Endodermal cell (in vitro differentiated cells): ENCODE measurements at regions not wholly inside any gene's neighbourhood (a gene's known extent, or its start where the extent isn't known, plus 50 kb on each side); places are given as distances from the start of the nearest gene placed in this dataset.

ENCODE experiments used
- DNase-seq: peaks from one replicate; pipeline ENCODE4 v3.0.0-alpha.2; 2017
- H3K27ac ChIP-seq: 2 replicates; pipeline ENCODE4 v1.5.1; 2013; ENCODE audit warnings: mild to moderate bottlenecking, low read depth, low read length, moderate library complexity
- H3K27me3 ChIP-seq: 2 replicates; pipeline ENCODE4 v1.6.1; 2013; ENCODE audit warnings: mild to moderate bottlenecking, low read length, moderate library complexity; ENCODE audit not compliant: insufficient read depth, control insufficient read depth, poor library complexity, severe bottlenecking
- H3K36me3 ChIP-seq: 2 replicates; pipeline ENCODE4 v1.7.0; 2013; ENCODE audit warnings: mild to moderate bottlenecking, low read length, moderate library complexity; ENCODE audit not compliant: control insufficient read depth, insufficient read depth
- H3K4me1 ChIP-seq: one replicate; pipeline ENCODE4 v1.7.0; 2013; ENCODE audit warnings: low read length; ENCODE audit not compliant: control insufficient read depth, insufficient read depth
- H3K4me3 ChIP-seq: 2 replicates; pipeline ENCODE4 v1.5.1; 2013; ENCODE audit warnings: mild to moderate bottlenecking, low read length, moderate library complexity
- H3K9ac ChIP-seq: 2 replicates; pipeline ENCODE4 v1.6.1; 2013; ENCODE audit warnings: mild to moderate bottlenecking, low read length, moderate library complexity; ENCODE audit not compliant: poor library complexity, severe bottlenecking; ENCODE audit errors: extremely low read depth
- H3K9me3 ChIP-seq: 2 replicates; pipeline ENCODE4 v1.6.1; 2013; ENCODE audit warnings: mild to moderate bottlenecking, low read length, moderate library complexity; ENCODE audit not compliant: control insufficient read depth
- H3K27ac Mint-ChIP-seq: 2 replicates; pipeline ENCODE4 v1.8.0; 2020; ENCODE audit warnings: mixed read lengths
- H3K27me3 Mint-ChIP-seq: 2 replicates; pipeline ENCODE4 v1.8.0; 2021; ENCODE audit warnings: mild to moderate bottlenecking, mixed read lengths; ENCODE audit not compliant: insufficient read depth
- H3K36me3 Mint-ChIP-seq: 2 replicates; pipeline ENCODE4 v1.8.0; 2020; ENCODE audit warnings: low read depth, mixed read lengths
- H3K4me1 Mint-ChIP-seq: 2 replicates; pipeline ENCODE4 v1.8.0; 2020; ENCODE audit warnings: mixed read lengths
- H3K4me3 Mint-ChIP-seq: 2 replicates; pipeline ENCODE4 v1.8.0; 2020; ENCODE audit warnings: mild to moderate bottlenecking, moderate library complexity, mixed read lengths
- H3K9me3 Mint-ChIP-seq: 2 replicates; pipeline ENCODE4 v1.8.0; 2020; ENCODE audit warnings: mild to moderate bottlenecking, mixed read lengths
- CTCF ChIP-seq: fragments of 200-600 bp; sonication (generic); conservative IDR thresholded peaks from 2 replicates; pipeline ENCODE4 v1.5.0; 2021; ENCODE audit warnings: antibody characterized with exemption, mild to moderate bottlenecking
- WGBS, 2 experiments: methylation state at CpG; one replicate each; pipeline versions ENCODE4 v1.1.5 to v1.1.7; 2013; ENCODE audit warnings: missing lambda C conversion rate in 2 of 2, mixed read lengths in 1 of 2; ENCODE audit not compliant: insufficient coverage in 1 of 2, insufficient read length in 1 of 2; 5-methylcytosine and 5-hydroxymethylcytosine counted together

- Mint-ChIP-seq H3K4me1 (no peaks in the 10 kb centered on the region), H3K4me3 (no peak overlapping the region), H3K27me3 (no peaks in the 10 kb centered on the region), H3K9me3 (no peaks in the 10 kb centered on the region), H3K27ac (no peak overlapping the region), H3K36me3 (no peaks in the 10 kb centered on the region)
- Histone ChIP-seq H3K9ac (no peak overlapping the region), H3K4me3 (no peak overlapping the region), H3K27ac (no peak overlapping the region), H3K9me3 (no peaks in the 10 kb centered on the region), H3K27me3 (no peaks in the 10 kb centered on the region), H3K4me1 (no peaks in the 10 kb centered on the region), H3K36me3 (no peaks in the 10 kb centered on the region)
- no peak for DNase-seq
- 96% methylated on average over 3 of the region's 3 CpGs for WGBS, 2 experiments
- TF ChIP-seq CTCF: no peak
Measured at GRCh38 chr11:91820709-91821108, 403.9 kb upstream of the FAT3 start.

DNA sequence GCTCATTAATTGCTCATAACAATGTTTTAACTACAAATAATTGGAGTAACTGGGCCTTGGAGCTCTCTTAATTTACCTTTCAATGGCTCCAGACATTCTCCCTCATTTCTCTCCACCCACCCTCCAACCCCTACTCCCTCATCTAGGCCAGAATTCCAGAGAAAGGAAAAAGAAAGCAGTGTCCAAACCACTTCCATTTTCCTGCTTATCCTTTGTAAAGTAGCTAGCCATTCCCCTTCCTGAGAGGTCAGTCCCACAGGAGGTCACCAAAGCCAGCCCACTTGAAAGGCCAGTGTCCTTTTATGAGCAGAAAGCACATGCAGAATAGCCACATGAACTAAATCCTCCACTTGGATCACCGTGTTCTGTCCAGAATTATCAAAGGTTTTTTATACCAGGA is 404.8 kb upstream of the FAT3 start:
- no peaks in the 10 kb centered on the region for H3K36me3 ChIP-seq
- H3K4me3 Mint-ChIP-seq: no peak overlapping the region
- no peak for DNase-seq
- no peak overlapping the region for H3K27ac Mint-ChIP-seq
- no peaks in the 10 kb centered on the region for H3K27me3 ChIP-seq
- no peak overlapping the region for H3K27ac ChIP-seq
- no peak overlapping the region for H3K4me3 ChIP-seq
- H3K36me3 Mint-ChIP-seq: no peaks in the 10 kb centered on the region
- H3K4me1 Mint-ChIP-seq: no peaks in the 10 kb centered on the region
- H3K4me1 ChIP-seq: no peaks in the 10 kb centered on the region
- TF ChIP-seq CTCF: no peak
- no peaks in the 10 kb centered on the region for H3K9me3 Mint-ChIP-seq
- H3K9ac ChIP-seq: no peak overlapping the region
- no peaks in the 10 kb centered on the region for H3K27me3 Mint-ChIP-seq
- H3K9me3 ChIP-seq: no peaks in the 10 kb centered on the region
- WGBS, 2 experiments: 86 to 100% methylated on average over 1 of the region's 1 CpG

DNA sequence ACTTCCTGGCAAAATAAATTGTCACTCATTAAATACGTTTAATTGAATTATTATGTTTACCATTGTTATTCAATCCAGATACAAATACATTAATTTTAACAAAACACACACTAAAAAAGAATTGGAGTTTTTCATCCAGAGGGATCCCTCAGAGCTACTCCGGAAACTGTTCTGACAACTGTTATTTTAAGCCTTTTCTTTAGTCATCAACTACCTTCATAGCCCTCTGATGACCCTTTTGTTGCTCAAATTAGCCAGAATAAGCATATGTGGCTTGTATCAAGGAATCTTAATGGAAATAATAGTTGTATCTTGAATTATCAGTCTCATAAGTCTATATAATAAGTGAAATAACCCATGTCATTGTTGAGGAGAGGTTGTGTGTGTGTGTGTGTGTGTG is 405.4 kb upstream of the FAT3 start:
- no peak overlapping the region for H3K27ac Mint-ChIP-seq
- 86 to 89% methylated on average over 1 to 2 of the region's 2 CpGs for WGBS, 2 experiments
- no peaks in the 10 kb centered on the region for H3K27me3 Mint-ChIP-seq

More for the DNA sequence above, 405.4 kb upstream of the FAT3 start:
- Mint-ChIP-seq H3K36me3 (no peaks in the 10 kb centered on the region), H3K4me3 (no peak overlapping the region), H3K9me3 (no peaks in the 10 kb centered on the region), H3K4me1 (no peaks in the 10 kb centered on the region)
- Histone ChIP-seq H3K9ac (no peak overlapping the region), H3K9me3 (no peaks in the 10 kb centered on the region), H3K4me3 (no peak overlapping the region), H3K4me1 (no peaks in the 10 kb centered on the region), H3K27ac (no peak overlapping the region), H3K27me3 (no peaks in the 10 kb centered on the region), H3K36me3 (no peaks in the 10 kb centered on the region)
- no peak for DNase-seq
- no peak for TF ChIP-seq CTCF
